ENCODE measurements at regions not wholly inside any gene's neighbourhood (a gene's known extent, or its start where the extent isn't known, plus 50 kb on each side); places are given as distances from the start of the nearest gene placed in this dataset.
"Not testable (repeated sequence)": the region's sequence is repeated elsewhere in the genome, so short reads cannot be mapped to it uniquely, and the experiment has no call there.

DNA sequence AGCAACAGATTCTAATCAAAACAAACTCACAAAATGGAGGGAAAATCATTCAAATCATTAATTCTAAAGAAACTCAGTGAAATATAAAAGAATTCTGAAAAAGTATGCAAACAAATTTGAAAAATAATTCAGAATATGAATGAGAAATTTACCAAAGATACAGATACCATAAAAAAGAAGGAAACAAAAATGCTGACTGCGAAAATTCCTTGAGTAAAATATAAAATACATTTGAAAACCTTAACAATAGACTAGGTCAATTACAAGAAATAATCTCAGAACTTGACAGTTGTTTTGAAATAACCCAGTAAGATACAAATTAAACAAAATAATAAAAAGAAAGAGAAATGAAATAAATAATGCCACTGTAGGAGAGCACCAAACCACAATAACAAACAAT lies 1289.0 kb downstream of the SLITRK1 start:
- DNase-seq (ENCODE audit: low spot score): no peak

DNA sequence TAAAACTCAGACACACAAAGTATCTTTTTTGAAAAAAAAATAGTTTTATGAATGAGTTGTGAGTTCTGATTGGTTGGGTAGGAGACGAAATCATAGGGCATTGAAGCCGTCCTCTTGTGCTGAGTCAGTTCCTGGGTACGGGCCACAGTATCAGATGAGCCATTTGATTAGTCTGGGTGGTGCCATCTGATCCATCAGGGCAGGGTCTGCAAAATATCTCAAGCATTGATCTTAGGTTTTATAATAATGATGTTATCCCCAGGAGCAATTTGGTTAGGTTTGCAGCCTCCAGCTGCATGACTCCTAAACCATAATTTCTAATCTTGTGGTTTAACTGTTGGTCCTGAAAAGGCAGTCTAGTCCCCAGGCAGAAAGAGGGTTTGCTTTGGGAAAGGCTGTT lies 1310.6 kb downstream of the SLITRK1 start:
- no peak for DNase-seq (ENCODE audit: low spot score)

DNA sequence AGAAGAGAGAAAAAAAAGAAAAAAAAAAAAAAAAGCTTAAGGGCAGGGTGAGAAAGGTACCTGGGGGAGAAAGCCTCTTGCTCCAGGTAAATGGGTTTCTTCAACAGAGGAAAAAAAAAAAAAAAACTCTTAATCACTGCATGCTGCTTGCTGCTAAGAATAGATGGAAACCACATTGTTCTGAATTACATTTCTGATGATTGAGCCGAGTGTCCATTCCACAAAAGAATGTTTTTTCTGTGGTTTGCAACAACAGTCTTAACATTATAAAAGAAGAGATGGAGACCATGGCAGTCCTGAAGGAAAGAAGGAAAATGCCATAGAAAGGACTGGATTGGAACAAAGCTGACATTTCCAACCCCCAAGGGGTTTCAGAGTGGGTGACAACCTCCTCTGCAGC lies 1312.7 kb downstream of the SLITRK1 start:
- no peak for DNase-seq (ENCODE audit: low spot score)

- no peak for DNase-seq (ENCODE audit: low spot score)
Observed at GRCh38 chr13:82566864-82567263, 1315.4 kb downstream of the SLITRK1 start.

GRCh38 chr13:82565201-82565600 lies 1317.1 kb downstream of the SLITRK1 start:
- no peak for DNase-seq (ENCODE audit: low spot score)

DNA sequence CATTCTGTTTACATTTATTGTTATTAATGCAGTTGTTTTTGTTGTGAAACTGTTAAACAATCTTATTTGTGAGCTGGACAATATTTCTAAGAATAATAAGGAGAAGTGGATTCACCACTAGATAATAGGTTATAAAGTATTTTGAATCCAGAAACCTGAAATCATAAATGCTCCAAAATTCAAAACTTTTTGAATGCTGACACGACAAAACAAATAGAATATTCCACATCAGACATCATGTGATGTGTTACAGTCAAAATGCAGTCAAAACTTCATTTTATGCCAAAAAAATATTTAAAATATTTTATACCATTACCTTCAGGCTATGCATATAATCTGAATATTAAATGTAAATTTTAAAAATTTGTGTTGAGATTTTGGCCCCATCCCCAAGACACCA lies 1321.4 kb downstream of the SLITRK1 start:
- DNase-seq (ENCODE audit: low spot score): no peak

DNA sequence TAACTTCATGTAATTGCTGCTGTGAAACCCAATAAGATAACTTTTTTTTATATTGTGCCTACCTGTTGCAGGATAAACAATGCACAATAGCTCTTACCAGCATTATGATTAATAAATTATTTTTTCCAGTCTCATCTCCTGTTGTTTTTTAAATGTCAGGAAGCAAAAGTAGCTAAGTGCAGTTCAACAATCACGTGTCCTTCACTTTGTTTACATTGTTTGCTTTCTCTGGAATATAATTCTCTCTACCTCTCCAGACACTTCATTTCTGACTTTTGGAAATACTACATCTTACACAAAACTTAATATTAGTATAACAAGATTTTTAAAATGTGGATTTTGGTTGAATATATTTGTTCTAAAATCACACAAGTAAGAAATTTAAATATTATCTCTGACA lies 1359.4 kb downstream of the SLITRK1 start:
- DNase-seq (ENCODE audit: low spot score): no peak

- no peak for DNase-seq (ENCODE audit: low spot score)
Observed at GRCh38 chr13:82506805-82507414, 1375.4 kb downstream of the SLITRK1 start.

GRCh38 chr13:82501834-82502233 lies 1380.4 kb downstream of the SLITRK1 start:
- DNase-seq (ENCODE audit: low spot score): no peak

DNA sequence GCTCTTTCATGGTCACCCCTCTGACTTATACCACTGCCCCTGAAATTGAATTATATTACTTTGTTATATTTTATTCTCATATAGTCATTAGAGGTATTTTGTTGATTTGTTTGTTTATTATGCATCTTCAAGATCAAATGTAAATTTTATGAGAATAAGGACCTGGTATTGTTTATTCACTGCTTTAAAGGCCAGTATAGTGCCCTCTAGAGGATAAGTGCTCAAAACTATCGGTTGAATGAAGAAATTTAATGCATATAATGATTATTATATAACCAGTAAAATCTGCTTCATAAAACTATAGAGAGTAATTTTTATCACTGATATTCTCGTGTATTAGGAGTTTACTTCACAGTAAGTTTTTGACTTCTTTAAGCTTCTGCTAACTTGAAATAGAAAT lies 1401.9 kb downstream of the SLITRK1 start:
- no peak for DNase-seq (ENCODE audit: low spot score)

DNA sequence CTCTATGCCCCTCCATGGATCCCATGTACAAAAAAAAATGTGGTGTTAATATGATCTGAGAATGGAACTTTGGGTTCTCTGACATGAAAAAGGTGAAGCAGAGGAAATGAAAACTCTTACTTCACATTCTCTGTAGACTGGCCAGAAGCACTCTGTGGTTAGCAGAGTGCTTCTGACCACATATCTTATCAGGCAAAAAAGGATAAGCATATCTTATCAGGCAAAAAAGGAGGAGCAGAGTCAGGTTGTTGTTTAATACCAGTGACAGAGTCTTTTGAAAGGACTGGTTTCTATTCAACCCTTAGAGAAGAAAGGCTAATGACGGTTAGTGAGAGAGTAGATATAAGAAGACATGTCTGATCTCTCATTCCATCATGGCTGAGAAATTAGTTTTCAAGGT lies 1404.8 kb downstream of the SLITRK1 start:
- no peak for DNase-seq (ENCODE audit: low spot score)

DNA sequence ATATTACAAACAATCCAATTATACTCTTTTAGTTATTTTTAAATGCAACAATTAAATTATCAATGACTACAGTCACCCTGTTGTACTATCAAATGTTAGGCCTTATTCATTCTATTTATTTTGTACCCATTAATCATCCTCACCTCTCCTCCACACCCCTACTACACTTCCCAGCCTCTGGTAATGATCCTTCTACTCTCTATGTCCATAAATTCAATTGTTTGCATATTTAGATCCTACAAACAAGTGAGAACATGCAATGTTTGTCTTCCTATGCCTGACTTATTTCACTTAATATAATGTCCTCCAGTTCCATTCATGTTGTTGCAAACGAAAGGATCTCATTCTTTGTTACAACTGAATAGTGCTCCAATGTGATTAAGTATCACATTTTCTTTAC lies 1414.6 kb downstream of the SLITRK1 start:
- no peak for DNase-seq (ENCODE audit: low spot score)

DNA sequence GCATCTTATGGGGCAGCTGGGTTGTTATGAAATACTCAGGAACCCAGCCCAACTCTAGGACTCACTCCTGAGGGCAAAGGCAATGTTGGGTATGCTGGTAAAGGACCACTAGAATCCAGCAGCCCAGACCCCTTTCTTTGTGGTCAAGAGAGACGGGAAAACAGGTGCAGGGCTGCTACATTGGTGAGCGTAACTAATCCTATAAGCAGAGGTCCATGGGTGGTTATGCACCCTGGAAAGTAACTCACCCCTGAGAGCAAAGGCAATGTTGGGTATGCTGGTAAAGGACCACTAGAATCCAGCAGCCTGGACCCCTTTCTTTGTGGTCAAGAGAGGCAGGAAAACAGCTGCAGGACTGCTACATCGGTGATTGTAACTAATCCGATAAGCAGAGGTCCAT lies 1422.7 kb downstream of the SLITRK1 start:
- DNase-seq (ENCODE audit: low spot score): not testable (repeated sequence)

DNA sequence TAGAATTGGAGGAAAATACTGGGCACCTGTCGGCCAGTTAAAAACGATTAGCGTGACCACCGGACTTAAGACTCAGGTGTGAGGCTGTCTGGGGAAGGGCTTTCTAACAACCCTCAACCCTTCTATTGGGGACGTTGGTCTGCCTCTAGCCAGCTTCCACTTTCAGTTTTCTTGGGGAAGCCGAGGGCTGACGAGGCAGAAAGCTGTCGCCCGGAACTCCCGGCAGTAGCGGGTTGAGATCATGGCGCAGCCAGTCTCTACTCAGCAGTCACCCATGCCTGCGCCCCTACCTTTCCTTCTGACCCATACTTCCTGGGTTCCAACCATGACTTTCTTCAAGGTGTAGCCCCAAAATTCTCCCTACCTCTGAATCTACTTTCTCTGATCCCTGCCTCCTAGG lies 1424.1 kb downstream of the SLITRK1 start:
- DNase-seq (ENCODE audit: low spot score): no peak

DNA sequence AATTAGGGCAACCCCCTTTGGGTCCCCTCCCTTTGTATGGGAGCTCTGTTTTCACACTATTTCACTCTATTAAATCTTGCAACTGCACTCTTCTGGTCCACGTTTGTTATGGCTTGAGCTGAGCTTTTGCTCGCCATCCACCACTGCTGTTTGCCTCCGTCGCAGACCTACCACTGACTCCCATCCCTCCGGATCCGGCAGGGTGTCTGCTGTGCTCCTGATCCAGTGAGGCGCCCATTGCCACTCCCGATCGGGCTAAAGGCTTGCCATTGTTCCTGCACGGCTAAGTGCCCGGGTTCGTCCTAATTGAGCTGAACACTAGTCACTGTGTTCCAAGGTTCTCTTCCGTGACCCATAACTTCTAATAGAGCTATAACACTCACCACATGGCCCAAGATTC lies 1424.7 kb downstream of the SLITRK1 start:
- not testable (repeated sequence) for DNase-seq (ENCODE audit: low spot score)

GRCh38 chr13:82447416-82448077 lies 1434.7 kb downstream of the SLITRK1 start:
- DNase-seq (ENCODE audit: low spot score): no peak

DNA sequence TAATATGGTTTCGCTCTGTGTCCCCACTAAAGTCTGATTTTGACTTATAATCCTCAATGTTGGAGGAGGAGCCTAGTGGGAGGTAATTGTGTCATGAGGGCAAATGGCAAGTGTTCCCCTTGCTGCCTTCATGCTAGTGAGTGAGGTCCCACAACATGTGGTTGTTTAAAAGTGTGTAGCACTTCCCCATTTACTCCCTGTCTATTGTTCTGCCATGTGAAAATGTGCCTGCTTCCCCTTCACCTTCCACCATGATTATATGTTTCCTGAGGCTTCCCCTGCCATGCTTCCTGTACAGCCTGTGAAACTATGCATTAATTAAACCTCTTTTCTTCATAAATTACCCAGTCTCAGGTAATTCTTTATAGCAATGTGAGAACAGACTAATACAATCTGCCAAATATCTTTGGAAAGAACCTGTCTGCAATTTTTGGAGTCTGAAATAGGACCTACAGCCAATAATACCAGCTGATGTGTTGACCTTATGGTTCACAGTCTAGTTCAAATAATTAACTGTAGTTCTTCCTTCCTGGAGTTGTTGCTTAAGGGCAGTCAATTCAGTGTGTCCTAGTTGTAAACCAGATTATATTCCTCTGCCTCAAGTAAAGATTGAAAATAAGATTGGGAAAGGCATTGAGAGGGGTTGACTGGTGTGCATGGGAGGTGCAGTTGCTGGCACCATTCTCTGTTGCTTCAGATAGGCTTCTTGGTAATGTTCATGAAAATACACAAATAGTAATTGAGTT lies 1442.9 kb downstream of the SLITRK1 start:
- no peak for DNase-seq (ENCODE audit: low spot score)

GRCh38 chr13:82438320-82438719 lies 1444.0 kb downstream of the SLITRK1 start:
- no peak for DNase-seq (ENCODE audit: low spot score)

GRCh38 chr13:82436099-82436585 lies 1446.1 kb downstream of the SLITRK1 start:
- DNase-seq (ENCODE audit: low spot score): no peak

DNA sequence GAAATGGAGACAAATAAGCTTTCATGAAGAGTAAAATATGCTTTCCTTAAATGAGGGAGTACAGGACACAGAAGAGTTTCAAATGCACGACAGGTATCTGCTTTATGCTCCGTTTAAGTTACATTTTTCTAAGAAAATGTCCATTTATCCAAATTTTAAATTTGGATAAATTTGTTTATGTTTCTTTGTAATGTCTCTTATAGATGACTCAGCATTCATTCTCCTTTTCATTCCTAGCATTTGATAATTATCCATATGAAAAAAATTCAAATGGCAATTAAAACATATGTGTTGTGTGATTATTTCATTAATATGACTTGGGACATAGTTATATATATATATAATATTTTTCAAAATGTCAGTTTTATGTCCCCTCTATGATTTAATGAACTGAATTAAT lies 1449.3 kb downstream of the SLITRK1 start:
- no peak for DNase-seq (ENCODE audit: low spot score)

DNA sequence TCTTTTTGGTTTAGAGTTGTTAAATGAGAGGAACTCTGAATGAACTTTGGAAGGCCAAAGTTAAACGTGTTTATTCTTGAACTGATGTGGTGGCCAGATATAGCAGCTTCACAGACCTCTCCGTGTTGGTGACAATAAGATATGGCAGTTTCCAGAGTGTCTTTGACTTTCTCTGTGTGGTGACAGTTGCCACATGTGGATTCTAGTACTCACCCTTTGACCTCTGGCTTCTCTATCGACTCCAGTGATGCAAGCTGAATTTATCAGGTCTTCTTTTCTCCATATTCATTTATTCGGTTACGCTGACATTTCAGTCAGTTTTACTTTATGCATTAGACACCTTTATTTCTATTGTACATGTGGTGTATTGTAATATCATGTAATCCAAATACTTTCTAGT lies 1469.5 kb downstream of the SLITRK1 start:
- DNase-seq (ENCODE audit: low spot score): no peak

DNA sequence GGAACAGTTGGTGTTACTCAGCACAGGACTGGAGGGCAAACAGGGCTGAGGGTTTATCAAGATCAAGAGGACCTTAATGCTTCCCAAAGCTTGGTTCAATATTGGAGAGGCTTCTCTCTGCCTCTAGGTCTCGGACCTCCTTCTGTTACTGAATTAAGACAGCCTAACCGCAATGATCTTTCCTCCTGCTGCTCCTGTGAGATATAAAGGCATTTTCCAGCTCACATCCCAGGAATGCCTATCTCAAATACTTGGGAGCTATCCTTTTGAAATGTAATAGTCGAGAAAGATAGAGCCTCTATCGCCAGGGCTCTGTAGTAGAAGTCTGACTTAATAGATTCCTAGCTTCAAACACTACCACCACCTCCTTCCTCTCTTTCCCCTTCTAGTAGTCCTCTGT lies 1475.0 kb downstream of the SLITRK1 start:
- DNase-seq (ENCODE audit: low spot score): no peak

DNA sequence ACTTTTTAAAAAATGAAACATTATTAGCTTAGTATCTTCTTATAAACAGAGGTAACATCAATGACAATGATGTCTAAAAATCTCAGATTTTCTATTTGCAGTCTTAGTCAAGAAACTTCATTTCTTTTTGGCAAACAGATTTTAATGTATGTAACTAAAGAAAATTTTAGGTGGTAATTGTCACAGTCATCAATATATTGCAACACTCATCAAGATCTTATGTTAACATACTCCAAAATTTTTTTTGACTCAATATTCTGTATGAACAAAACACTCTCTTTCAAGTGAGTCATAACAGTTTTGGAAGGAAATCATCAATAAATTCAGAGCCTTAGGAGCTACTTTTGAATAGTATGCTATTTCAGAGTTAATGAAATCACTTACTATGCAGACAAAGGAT lies 1507.6 kb downstream of the SLITRK1 start:
- DNase-seq (ENCODE audit: low spot score): no peak
